Glutamatergic neuron (in vitro differentiated cells): ENCODE measurements at regions not wholly inside any gene's neighbourhood (a gene's known extent, or its start where the extent isn't known, plus 50 kb on each side); places are given as distances from the start of the nearest gene placed in this dataset.

Experiments used
- DNase-seq: peaks from one replicate; pipeline ENCODE4 v3.0.0; 2022
- H3K27ac Mint-ChIP-seq: one replicate; pipeline ENCODE4 v1.8.0; 2020; ENCODE audit warnings: mild to moderate bottlenecking, mixed read lengths, inconsistent platforms; ENCODE audit not compliant: unreplicated experiment
- H3K27me3 Mint-ChIP-seq: one replicate; pipeline ENCODE4 v1.8.0; 2020; ENCODE audit warnings: mild to moderate bottlenecking, moderate library complexity, mixed read lengths, inconsistent platforms; ENCODE audit not compliant: unreplicated experiment
- H3K36me3 Mint-ChIP-seq: one replicate; pipeline ENCODE4 v1.8.0; 2020; ENCODE audit warnings: mild to moderate bottlenecking, mixed read lengths, inconsistent platforms; ENCODE audit not compliant: unreplicated experiment
- H3K4me1 Mint-ChIP-seq: one replicate; pipeline ENCODE4 v1.8.0; 2020; ENCODE audit warnings: mild to moderate bottlenecking, low read depth, mixed read lengths, inconsistent platforms; ENCODE audit not compliant: unreplicated experiment
- H3K4me3 Mint-ChIP-seq: one replicate; pipeline ENCODE4 v1.8.0; 2020; ENCODE audit warnings: mild to moderate bottlenecking, mixed read lengths, inconsistent platforms; ENCODE audit not compliant: unreplicated experiment
- H3K9me3 Mint-ChIP-seq: one replicate; pipeline ENCODE4 v1.8.0; 2020; ENCODE audit warnings: mild to moderate bottlenecking, moderate library complexity, mixed read lengths, inconsistent platforms; ENCODE audit not compliant: unreplicated experiment
- CTCF ChIP-seq: fragments of 200-600 bp; sonication (generic); IDR thresholded peaks from one replicate; pipeline ENCODE4 v1.5.0; 2021; ENCODE audit not compliant: partially characterized antibody, unreplicated experiment

DNA sequence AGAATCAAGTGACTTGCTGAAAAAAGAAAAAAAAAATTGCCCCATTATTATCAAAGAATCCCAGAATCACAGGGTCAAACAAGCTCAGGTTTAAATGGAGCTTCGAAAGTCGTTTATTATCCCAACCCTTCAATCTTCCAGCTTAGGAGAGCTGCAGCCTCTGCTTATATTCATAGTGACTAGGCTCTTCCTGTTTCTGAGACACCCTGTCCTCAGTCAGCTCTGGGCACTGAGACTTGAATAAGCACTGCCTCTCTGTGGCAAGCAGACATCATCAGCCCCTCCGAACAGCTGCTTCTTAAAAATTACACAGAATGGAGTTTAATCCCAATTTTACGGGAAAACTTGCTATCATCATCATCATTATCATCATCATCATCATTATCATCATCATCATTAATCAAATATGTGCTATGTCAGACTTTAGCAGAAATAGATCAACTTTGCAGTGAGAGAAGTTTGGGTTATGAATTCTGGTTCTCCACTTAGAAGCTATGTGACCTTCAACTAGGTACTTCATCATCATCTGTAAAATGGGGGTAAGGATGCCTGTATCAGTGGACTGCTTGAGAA, 614.0 kb upstream of the SYNCRIP start:
- Mint-ChIP-seq H3K4me3 (no peak overlapping the region), H3K36me3 (no peaks in the 10 kb centered on the region), H3K27ac (no peak overlapping the region), H3K9me3 (no peaks in the 10 kb centered on the region), H3K27me3 (peaks cover 2% of the 10 kb centered on the region), H3K4me1 (no peaks in the 10 kb centered on the region)
- TF ChIP-seq CTCF, result no peak
- no peak for DNase-seq

DNA sequence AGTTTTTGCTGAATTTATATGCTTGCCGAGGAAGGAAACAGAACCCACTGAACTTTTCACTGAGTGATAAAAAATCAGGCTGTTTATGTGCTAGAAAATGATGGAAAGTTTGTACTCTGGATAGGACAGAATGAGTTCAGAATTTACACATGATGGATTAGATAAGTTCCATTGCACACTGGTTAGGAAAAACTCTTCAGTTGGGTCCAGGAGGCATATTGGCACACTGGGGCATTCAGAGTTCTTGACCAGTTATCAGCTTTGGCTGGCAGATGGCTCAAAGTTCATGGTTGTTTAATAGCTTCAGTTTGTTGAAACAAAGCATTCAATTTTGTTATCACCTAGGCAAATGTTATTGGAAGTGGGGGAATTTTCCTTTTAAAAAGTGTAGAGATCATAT, 613.3 kb upstream of the SYNCRIP start:
- Mint-ChIP-seq H3K27me3 (peaks cover 2% of the 10 kb centered on the region), H3K27ac (no peak overlapping the region), H3K9me3 (no peaks in the 10 kb centered on the region), H3K36me3 (no peaks in the 10 kb centered on the region), H3K4me1 (no peaks in the 10 kb centered on the region), H3K4me3 (no peak overlapping the region)
- TF ChIP-seq CTCF, result no peak
- DNase-seq, result no peak

GRCh38 chr6:86251106-86251505, 608.4 kb upstream of the SYNCRIP start:
- H3K36me3 Mint-ChIP-seq, result no peaks in the 10 kb centered on the region
- H3K27ac Mint-ChIP-seq, result no peak overlapping the region
- H3K4me1 Mint-ChIP-seq, result no peaks in the 10 kb centered on the region
- H3K4me3 Mint-ChIP-seq, result no peak overlapping the region
- H3K27me3 Mint-ChIP-seq, result no peaks in the 10 kb centered on the region
- TF ChIP-seq CTCF, result no peak
- no peak for DNase-seq
- H3K9me3 Mint-ChIP-seq, result no peaks in the 10 kb centered on the region

DNA sequence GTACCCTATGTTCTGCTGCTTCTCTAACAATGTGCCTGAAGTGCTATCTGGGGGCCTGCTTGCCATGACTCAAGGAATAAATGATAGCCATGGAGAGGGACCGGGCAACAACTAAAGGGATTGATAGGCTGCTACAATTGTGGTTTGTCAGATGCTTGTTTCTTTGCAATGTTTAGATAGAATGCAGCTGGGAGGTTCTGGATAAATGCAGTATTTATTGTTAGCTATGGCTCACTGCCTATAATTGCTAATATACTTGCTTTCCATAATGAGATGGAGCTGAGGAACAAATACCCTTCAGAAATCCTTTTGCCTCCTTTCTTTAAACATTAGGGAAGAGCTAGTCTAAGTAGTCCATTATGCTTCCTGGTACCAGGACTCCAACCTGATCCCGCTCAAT, 575.2 kb upstream of the SYNCRIP start:
- Mint-ChIP-seq H3K4me3 (no peak overlapping the region), H3K9me3 (no peaks in the 10 kb centered on the region)
- TF ChIP-seq CTCF, result no peak

DNA sequence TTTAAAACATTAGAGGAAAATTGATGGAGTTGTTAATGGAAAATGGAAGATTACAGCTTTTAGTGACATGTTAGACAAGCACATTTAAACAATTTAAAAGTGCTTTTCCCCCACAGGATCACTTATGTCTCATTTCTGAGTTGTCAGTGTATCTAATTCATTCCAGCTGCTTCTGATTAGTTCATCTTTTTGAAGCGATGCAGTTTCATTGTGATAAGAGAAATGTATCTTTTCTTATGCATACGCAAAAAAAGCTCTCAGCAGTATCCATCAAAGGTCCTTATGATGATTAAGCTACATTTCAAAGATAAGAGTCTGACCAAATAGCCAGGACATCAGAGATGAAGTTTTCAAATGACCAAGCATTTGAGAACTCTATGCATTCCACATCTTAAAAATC, 572.6 kb upstream of the SYNCRIP start:
- Mint-ChIP-seq H3K27me3 (no peaks in the 10 kb centered on the region), H3K36me3 (no peaks in the 10 kb centered on the region), H3K4me1 (no peaks in the 10 kb centered on the region), H3K9me3 (no peaks in the 10 kb centered on the region), H3K27ac (no peak overlapping the region), H3K4me3 (no peak overlapping the region)
- no peak for TF ChIP-seq CTCF
- no peak for DNase-seq

More for the DNA sequence above, 575.2 kb upstream of the SYNCRIP start:
- no peaks in the 10 kb centered on the region for H3K27me3 Mint-ChIP-seq
- H3K27ac Mint-ChIP-seq, result no peak overlapping the region
- no peaks in the 10 kb centered on the region for H3K4me1 Mint-ChIP-seq
- no peak for DNase-seq
- no peaks in the 10 kb centered on the region for H3K36me3 Mint-ChIP-seq
